HEK293T (cell line): ENCODE measurements at regions not wholly inside any gene's neighbourhood (a gene's known extent, or its start where the extent isn't known, plus 50 kb on each side); places are given as distances from the start of the nearest gene placed in this dataset.

Experiments used
- ARNT ChIP-seq: fragments of 450-650 bp; IDR thresholded peaks from 2 replicates; pipeline ENCODE4 v1.6.1; 2017; ENCODE audit warnings: mild to moderate bottlenecking
- FOXK2 ChIP-seq: fragments of 450-650 bp; IDR thresholded peaks from 2 replicates; pipeline ENCODE4 v1.6.1; 2016; ENCODE audit warnings: mild to moderate bottlenecking
- NFRKB ChIP-seq: fragments of 450-650 bp; IDR thresholded peaks from 2 replicates; pipeline ENCODE4 v1.6.1; 2016; ENCODE audit warnings: mild to moderate bottlenecking, moderate library complexity
- SP1 ChIP-seq: fragments of 450-650 bp; IDR thresholded peaks from 2 replicates; pipeline ENCODE4 v1.6.1; 2017
- SUZ12 ChIP-seq: fragments of 450-650 bp; IDR thresholded peaks from 2 replicates; pipeline ENCODE4 v1.6.1; 2016; ENCODE audit warnings: mild to moderate bottlenecking
- TARDBP ChIP-seq: fragments of 450-650 bp; IDR thresholded peaks from 2 replicates; pipeline ENCODE4 v1.6.1; 2016
- ZNF384 ChIP-seq: fragments of 450-650 bp; IDR thresholded peaks from 2 replicates; pipeline ENCODE4 v1.6.1; 2016

- TF ChIP-seq TARDBP (no peak), SP1 (no peak), FOXK2 (no peak), ARNT (no peak), SUZ12 (no peak), ZNF384 (no peak), NFRKB (no peak)
These were observed 220.7 kb downstream of the NDUFA10 start for GRCh38 chr2:239804161-239805042.
